Natural killer cell (primary cell): ENCODE measurements at regions not wholly inside any gene's neighbourhood (a gene's known extent, or its start where the extent isn't known, plus 50 kb on each side); places are given as distances from the start of the nearest gene placed in this dataset.

Experiments
- ATAC-seq, 3 donors: fragments of 150-1000 bp in 2 of 3; fragments of 200-7000 bp in 1 of 3; cut with Tn5 transposase; 1 replicate in 1 of 3; 2 replicates in 2 of 3; pipeline ENCODE4 v1.10.0; 2021; ENCODE audit warnings: mild to moderate bottlenecking in 2 of 3, moderate library complexity in 2 of 3
- DNase-seq, 2 donors: peaks; one replicate each; pipeline versions ENCODE4 v3.0.0 to v3.0.0-alpha.2; 2013 to 2021; ENCODE audit warnings: mixed read lengths in 1 of 2
- H3K27ac ChIP-seq: one replicate; pipeline ENCODE4 v1.5.1; 2013; ENCODE audit warnings: mild to moderate bottlenecking, low read length
- H3K27me3 ChIP-seq: one replicate; pipeline ENCODE4 v1.6.1; 2013; ENCODE audit warnings: low read length; ENCODE audit not compliant: control insufficient read depth, insufficient read depth
- H3K36me3 ChIP-seq: one replicate; pipeline ENCODE4 v1.6.1; 2013; ENCODE audit warnings: low read length; ENCODE audit not compliant: control insufficient read depth, insufficient read depth
- H3K4me1 ChIP-seq: one replicate; pipeline ENCODE4 v1.6.1; 2013; ENCODE audit warnings: low read length; ENCODE audit not compliant: control insufficient read depth, insufficient read depth
- H3K4me3 ChIP-seq: one replicate; pipeline ENCODE4 v1.5.1; 2013; ENCODE audit warnings: low read length
- H3K9me3 ChIP-seq: one replicate; pipeline ENCODE4 v1.6.1; 2013; ENCODE audit warnings: low read length; ENCODE audit not compliant: control insufficient read depth, insufficient read depth
- H3K27ac Mint-ChIP-seq, 2 donors: one replicate each; pipeline ENCODE4 v1.8.0; 2022; ENCODE audit warnings: mild to moderate bottlenecking in 2 of 2, mixed read lengths in 2 of 2, moderate library complexity in 1 of 2
- H3K27me3 Mint-ChIP-seq, 2 donors: one replicate each; pipeline ENCODE4 v1.8.0; 2022; ENCODE audit warnings: low read depth in 2 of 2, mixed read lengths in 2 of 2
- H3K36me3 Mint-ChIP-seq: one replicate; pipeline ENCODE4 v1.8.0; 2022; ENCODE audit warnings: mixed read lengths
- H3K4me1 Mint-ChIP-seq, 2 donors: one replicate each; pipeline ENCODE4 v1.8.0; 2022; ENCODE audit warnings: mixed read lengths in 2 of 2
- H3K4me3 Mint-ChIP-seq: one replicate; pipeline ENCODE4 v1.8.0; 2022; ENCODE audit warnings: mild to moderate bottlenecking, moderate library complexity, mixed read lengths
- H3K9me3 Mint-ChIP-seq, 2 donors: one replicate each; pipeline ENCODE4 v1.8.0; 2022; ENCODE audit warnings: mixed read lengths in 2 of 2
- CTCF ChIP-seq: fragments of 200-600 bp; IDR thresholded peaks from one replicate; pipeline ENCODE4 v1.8.0; 2022; ENCODE audit warnings: antibody characterized with exemption
- WGBS: methylation state at CpG from one replicate; pipeline ENCODE4 v1.1.7; 2013; ENCODE audit warnings: missing lambda C conversion rate; ENCODE audit not compliant: insufficient coverage; 5-methylcytosine and 5-hydroxymethylcytosine counted together
- intact Hi-C: fragments of 100-400 bp; cut with micrococcal nuclease; formaldehyde crosslinking; loops from one replicate; pipeline ENCODE4 v1.14.2; 2022

DNA sequence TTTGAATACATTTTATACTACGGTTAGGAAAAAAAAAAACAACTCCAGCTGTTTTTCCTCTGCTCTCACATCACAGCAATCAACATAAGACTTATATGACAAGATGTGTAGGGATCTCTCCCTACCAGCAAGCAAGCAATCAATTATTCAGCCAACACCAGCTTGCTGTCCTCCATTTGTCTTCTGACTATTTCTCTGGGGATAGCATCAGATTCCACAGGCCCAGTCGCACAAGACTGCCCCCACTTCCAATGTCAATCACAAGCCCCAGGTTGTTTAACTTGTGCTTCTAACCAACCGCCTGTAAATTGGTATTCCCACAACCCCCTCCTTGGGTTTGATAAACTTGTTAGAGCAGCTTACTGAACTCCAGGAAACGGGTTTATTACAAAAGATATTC, 873.1 kb upstream of the TMPRSS15 start:
- DNase-seq = no peak
- Mint-ChIP-seq H3K9me3 (peaks cover 8 to 9% of the 10 kb centered on the region in 2 donors), H3K4me1 (no peaks in the 10 kb centered on the region), H3K36me3 (no peaks in the 10 kb centered on the region), H3K27ac (no peak overlapping the region), H3K27me3 (no peaks in the 10 kb centered on the region), H3K4me3 (no peak overlapping the region)
- intact Hi-C loops = no loop called here
- no peaks in the 10 kb centered on the region for H3K4me1 ChIP-seq
- no peaks in the 10 kb centered on the region for H3K27me3 ChIP-seq
- 92% methylated on average over 3 of the region's 4 CpGs for WGBS
- no peak overlapping the region for H3K27ac ChIP-seq
- TF ChIP-seq CTCF = no peak
- no peak overlapping the region for H3K4me3 ChIP-seq
- H3K36me3 ChIP-seq = no peaks in the 10 kb centered on the region
- no peaks in the 10 kb centered on the region for H3K9me3 ChIP-seq
- ATAC-seq = no peak

DNA sequence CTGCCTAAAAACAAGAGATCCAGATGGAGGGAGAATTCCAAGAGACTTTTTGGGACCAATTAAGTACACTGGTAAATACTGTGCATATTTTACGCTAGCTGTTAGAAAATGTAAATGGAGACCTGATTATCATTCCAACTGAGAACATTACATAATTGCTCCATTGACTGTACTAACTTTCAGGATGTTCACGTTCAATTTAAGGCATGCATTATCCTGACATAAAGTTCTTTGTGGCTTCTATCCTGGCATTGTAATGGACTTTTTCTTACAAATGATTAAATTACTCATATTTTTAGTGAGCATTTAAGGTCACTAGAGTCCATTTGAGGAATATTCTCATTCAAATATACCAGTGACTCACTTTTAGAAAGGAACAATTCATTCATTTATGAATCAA, 883.3 kb upstream of the TMPRSS15 start:
- no peaks in the 10 kb centered on the region for H3K4me1 Mint-ChIP-seq
- Histone ChIP-seq H3K27me3 (no peaks in the 10 kb centered on the region), H3K9me3 (no peaks in the 10 kb centered on the region), H3K36me3 (no peaks in the 10 kb centered on the region), H3K4me3 (no peak overlapping the region), H3K27ac (no peak overlapping the region), H3K4me1 (no peaks in the 10 kb centered on the region)
- H3K9me3 Mint-ChIP-seq = peaks cover 10 to 14% of the 10 kb centered on the region in 2 donors
- H3K4me3 Mint-ChIP-seq = no peak overlapping the region
- TF ChIP-seq CTCF = no peak
- WGBS = 74% methylated on average over 2 of the region's 2 CpGs
- H3K27ac Mint-ChIP-seq = no peak overlapping the region
- ATAC-seq = no peak
- intact Hi-C loops = no loop called here
- no peaks in the 10 kb centered on the region for H3K27me3 Mint-ChIP-seq
- H3K36me3 Mint-ChIP-seq = no peaks in the 10 kb centered on the region
- no peak for DNase-seq

DNA sequence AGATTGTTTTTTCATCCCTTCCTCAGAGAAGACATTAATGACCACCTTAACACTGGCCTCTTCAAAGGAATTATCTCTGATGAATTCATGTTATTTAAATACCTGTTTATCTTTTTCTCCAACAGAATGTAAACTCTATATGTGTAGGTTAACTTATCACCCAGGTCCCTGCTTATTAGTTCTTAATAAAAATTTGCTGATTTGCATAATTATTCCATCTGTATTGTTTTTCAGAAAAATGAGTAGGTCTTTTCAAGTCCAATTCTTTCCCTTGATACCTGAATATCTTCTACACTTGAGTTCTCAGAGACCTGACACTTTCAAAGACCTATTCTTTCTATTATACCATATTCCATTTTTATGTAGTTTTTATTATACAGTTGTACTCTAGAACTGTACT, 886.7 kb upstream of the TMPRSS15 start:
- no peak for TF ChIP-seq CTCF
- no peak overlapping the region for H3K4me3 Mint-ChIP-seq
- intact Hi-C loops = no loop called here

GRCh38 chr21:19320291-19320690, 916.7 kb upstream of the TMPRSS15 start:
- H3K27ac ChIP-seq = no peak overlapping the region
- intact Hi-C loops = no loop called here
- Mint-ChIP-seq H3K27me3 (no peaks in the 10 kb centered on the region), H3K9me3 (peaks cover 2% of the 10 kb centered on the region in 2 donors), H3K4me3 (no peak overlapping the region), H3K36me3 (no peaks in the 10 kb centered on the region), H3K27ac (no peak overlapping the region), H3K4me1 (no peaks in the 10 kb centered on the region)
- no peak for TF ChIP-seq CTCF
- 100% methylated on average over 1 of the region's 1 CpG for WGBS
- no peak for ATAC-seq
- H3K9me3 ChIP-seq = peaks cover 3% of the 10 kb centered on the region
- no peak overlapping the region for H3K4me3 ChIP-seq
- no peak for DNase-seq
- no peaks in the 10 kb centered on the region for H3K4me1 ChIP-seq
- H3K27me3 ChIP-seq = no peaks in the 10 kb centered on the region
- H3K36me3 ChIP-seq = no peaks in the 10 kb centered on the region

More for the DNA sequence above, 886.7 kb upstream of the TMPRSS15 start:
- H3K9me3 Mint-ChIP-seq = peaks cover 22 to 33% of the 10 kb centered on the region in 2 donors
- H3K36me3 Mint-ChIP-seq = peaks cover 6% of the 10 kb centered on the region
- H3K27ac ChIP-seq = no peak overlapping the region
- ATAC-seq = no peak
- H3K27me3 ChIP-seq = no peaks in the 10 kb centered on the region
- no peak overlapping the region for H3K4me3 ChIP-seq
- no peaks in the 10 kb centered on the region for H3K27me3 Mint-ChIP-seq
- no peaks in the 10 kb centered on the region for H3K4me1 Mint-ChIP-seq
- H3K36me3 ChIP-seq = no peaks in the 10 kb centered on the region
- H3K4me1 ChIP-seq = no peaks in the 10 kb centered on the region
- H3K27ac Mint-ChIP-seq = no peak overlapping the region
- no peak for DNase-seq
- no peaks in the 10 kb centered on the region for H3K9me3 ChIP-seq
